H9 (cell line): ENCODE measurements at regions not wholly inside any gene's neighbourhood (a gene's known extent, or its start where the extent isn't known, plus 50 kb on each side); places are given as distances from the start of the nearest gene placed in this dataset.

ENCODE experiments used
- DNase-seq: peaks from one replicate; pipeline ENCODE4 v3.0.0-alpha.2; 2017
- H2AFZ ChIP-seq: one replicate; pipeline ENCODE4 v1.6.1; 2013; ENCODE audit warnings: mild to moderate bottlenecking, low read length, control low read depth, moderate library complexity
- H2AK5ac ChIP-seq: 2 replicates; pipeline ENCODE4 v1.6.1; 2013; ENCODE audit warnings: low read length, control low read depth, mixed read lengths; ENCODE audit not compliant: insufficient read length
- H2BK120ac ChIP-seq: one replicate; pipeline ENCODE4 v1.6.1; 2013; ENCODE audit warnings: low read depth, mild to moderate bottlenecking, low read length, control low read depth, inconsistent platforms; ENCODE audit not compliant: poor library complexity, severe bottlenecking
- H2BK12ac ChIP-seq: 2 replicates; pipeline ENCODE4 v1.6.1; 2013; ENCODE audit warnings: low read length, control low read depth, mixed read lengths, low read depth; ENCODE audit not compliant: insufficient read length
- H2BK15ac ChIP-seq: 2 replicates; pipeline ENCODE4 v1.6.1; 2013; ENCODE audit warnings: low read depth, low read length, control low read depth
- H2BK20ac ChIP-seq: one replicate; pipeline ENCODE4 v1.6.1; 2013; ENCODE audit warnings: low read depth, mild to moderate bottlenecking, low read length, control low read depth, inconsistent platforms; ENCODE audit not compliant: poor library complexity, severe bottlenecking
- H2BK5ac ChIP-seq: 2 replicates; pipeline ENCODE4 v1.6.1; 2013; ENCODE audit warnings: low read length, control low read depth, mixed read lengths; ENCODE audit not compliant: insufficient read length
- H3K14ac ChIP-seq: 2 replicates; pipeline ENCODE4 v1.6.1; 2013; ENCODE audit warnings: low read length, control low read depth; ENCODE audit not compliant: insufficient read depth
- H3K18ac ChIP-seq: 2 replicates; pipeline ENCODE4 v1.6.1; 2013; ENCODE audit warnings: low read depth, mild to moderate bottlenecking, mixed read lengths, low read length, control low read depth; ENCODE audit not compliant: insufficient read length
- H3K23ac ChIP-seq: 2 replicates; pipeline ENCODE4 v1.6.1; 2013; ENCODE audit warnings: low read length, control low read depth, mixed read lengths, low read depth; ENCODE audit not compliant: insufficient read length
- H3K23me2 ChIP-seq: 2 replicates; pipeline ENCODE4 v1.6.1; 2013; ENCODE audit warnings: low read depth, mild to moderate bottlenecking, mixed read lengths, low read length, control low read depth; ENCODE audit not compliant: insufficient read length, poor library complexity, severe bottlenecking
- H3K27ac ChIP-seq: 2 replicates; pipeline ENCODE4 v1.5.1; 2013; ENCODE audit warnings: low read length, control low read depth, mixed read lengths, low read depth; ENCODE audit not compliant: insufficient read length
- H3K27me3 ChIP-seq: 2 replicates; pipeline ENCODE4 v1.6.1; 2013; ENCODE audit warnings: low read length, control low read depth, inconsistent platforms; ENCODE audit not compliant: insufficient read depth
- H3K4ac ChIP-seq: 2 replicates; pipeline ENCODE4 v1.6.1; 2013; ENCODE audit warnings: low read depth, mild to moderate bottlenecking, control low read depth, inconsistent platforms, low read length, moderate library complexity
- H3K4me1 ChIP-seq: 2 replicates; pipeline ENCODE4 v1.6.1; 2013; ENCODE audit warnings: low read length, control low read depth, inconsistent platforms; ENCODE audit not compliant: insufficient read depth
- H3K4me2 ChIP-seq: 2 replicates; pipeline ENCODE4 v1.6.1; 2013; ENCODE audit warnings: low read length, control low read depth, mixed read lengths; ENCODE audit not compliant: insufficient read length, insufficient read depth
- H3K56ac ChIP-seq: 2 replicates; pipeline ENCODE4 v1.6.1; 2013; ENCODE audit warnings: low read depth, mild to moderate bottlenecking, mixed read lengths, low read length, control low read depth; ENCODE audit not compliant: insufficient read length
- H3K79me1 ChIP-seq: 2 replicates; pipeline ENCODE4 v1.6.1; 2013; ENCODE audit warnings: low read depth, mild to moderate bottlenecking, moderate library complexity, low read length, control low read depth, inconsistent platforms; ENCODE audit not compliant: insufficient read depth, poor library complexity, severe bottlenecking
- H3K79me2 ChIP-seq: 2 replicates; pipeline ENCODE4 v1.6.1; 2013; ENCODE audit warnings: low read length, control low read depth, inconsistent platforms; ENCODE audit not compliant: insufficient read depth
- H3K9ac ChIP-seq: 2 replicates; pipeline ENCODE4 v1.6.1; 2013; ENCODE audit warnings: low read length, control low read depth, mixed read lengths; ENCODE audit not compliant: insufficient read length; ENCODE audit errors: extremely low read depth
- H3K9me3 ChIP-seq: one replicate; pipeline ENCODE4 v1.6.1; 2013; ENCODE audit warnings: low read depth, low read length, inconsistent platforms; ENCODE audit not compliant: control insufficient read depth
- H3T11ph ChIP-seq: one replicate; pipeline ENCODE4 v1.6.1; 2013; ENCODE audit warnings: mild to moderate bottlenecking, low read length, control low read depth, inconsistent platforms
- H4K20me1 ChIP-seq: one replicate; pipeline ENCODE4 v1.6.1; 2013; ENCODE audit not compliant: control insufficient read depth, insufficient read length, insufficient read depth
- H4K5ac ChIP-seq: 2 replicates; pipeline ENCODE4 v1.6.1; 2013; ENCODE audit warnings: low read depth, mild to moderate bottlenecking, mixed read lengths, low read length, control low read depth; ENCODE audit not compliant: insufficient read length
- H4K8ac ChIP-seq: replicated peaks from 2 replicates; pipeline ENCODE4 v1.6.1; 2013; ENCODE audit warnings: low read length, control low read depth, mixed read lengths, low read depth; ENCODE audit not compliant: insufficient read length
- H4K91ac ChIP-seq: 2 replicates; pipeline ENCODE4 v1.6.1; 2013; ENCODE audit warnings: low read depth, mild to moderate bottlenecking, moderate library complexity, mixed read lengths, low read length, control low read depth; ENCODE audit not compliant: insufficient read length
- H3K27ac Mint-ChIP-seq, 3 experiments: 2 replicates in 2 of 3; 3 replicates in 1 of 3; pipeline ENCODE4 v1.8.0; 2020 to 2021; ENCODE audit warnings: mixed read lengths in 3 of 3, mild to moderate bottlenecking in 1 of 3, moderate library complexity in 1 of 3
- H3K27me3 Mint-ChIP-seq: 2 replicates; pipeline ENCODE4 v1.8.0; 2021; ENCODE audit warnings: low read depth, mild to moderate bottlenecking, moderate library complexity, mixed read lengths
- H3K36me3 Mint-ChIP-seq, 3 experiments: 2 replicates in 2 of 3; 3 replicates in 1 of 3; pipeline ENCODE4 v1.8.0; 2020 to 2021; ENCODE audit warnings: low read depth in 3 of 3, mixed read lengths in 3 of 3; ENCODE audit not compliant: insufficient read depth in 1 of 3
- H3K4me1 Mint-ChIP-seq, 2 experiments: 2 replicates each; pipeline ENCODE4 v1.8.0; 2020; ENCODE audit warnings: mixed read lengths in 2 of 2
- H3K4me3 Mint-ChIP-seq, 2 experiments: 2 replicates in 1 of 2; 3 replicates in 1 of 2; pipeline ENCODE4 v1.8.0; 2020 to 2021; ENCODE audit warnings: mild to moderate bottlenecking in 2 of 2, mixed read lengths in 2 of 2, moderate library complexity in 1 of 2
- H3K9me3 Mint-ChIP-seq, 2 experiments: 2 replicates in 1 of 2; 3 replicates in 1 of 2; pipeline ENCODE4 v1.8.0; 2020; ENCODE audit warnings: mild to moderate bottlenecking in 2 of 2, mixed read lengths in 2 of 2, moderate library complexity in 1 of 2
- CTCF ChIP-seq: fragments of 200-600 bp; sonication (generic); conservative IDR thresholded peaks from 3 replicates; pipeline ENCODE4 v1.8.0; 2021; ENCODE audit warnings: antibody characterized with exemption, mild to moderate bottlenecking

GRCh38 chr5:153403470-153403869 lies 87.0 kb upstream of the GRIA1 start:
- no peaks in the 10 kb centered on the region for H3K79me2 ChIP-seq
- H2BK120ac ChIP-seq, result no peak overlapping the region
- H3K56ac ChIP-seq, result no peak overlapping the region
- no peak overlapping the region for H4K5ac ChIP-seq
- no peaks in the 10 kb centered on the region for H3K23me2 ChIP-seq
- Mint-ChIP-seq H3K27me3 (no peaks in the 10 kb centered on the region), H3K4me3 (no peak overlapping the region), H3K4me1 (peaks cover 9 to 12% of the 10 kb centered on the region in 2 experiments), H3K27ac (no peak overlapping the region), H3K9me3 (no peaks in the 10 kb centered on the region), H3K36me3 (no peaks in the 10 kb centered on the region)
- no peak overlapping the region for H2BK5ac ChIP-seq
- DNase-seq, result no peak
- H2BK15ac ChIP-seq, result no peak overlapping the region
- H4K20me1 ChIP-seq, result no peaks in the 10 kb centered on the region
- H3K79me1 ChIP-seq, result no peaks in the 10 kb centered on the region
- no peaks in the 10 kb centered on the region for H3K27me3 ChIP-seq
- H3K4me1 ChIP-seq, result no peaks in the 10 kb centered on the region
- no peak for TF ChIP-seq CTCF
- H2AFZ ChIP-seq, result no peak overlapping the region
- no peak overlapping the region for H3K18ac ChIP-seq
- H3K14ac ChIP-seq, result no peak overlapping the region
- H3K4me2 ChIP-seq, result no peak overlapping the region
- no peak overlapping the region for H3K23ac ChIP-seq
- no peak overlapping the region for H3K4ac ChIP-seq
- H3K27ac ChIP-seq, result no peak overlapping the region
- H3K9ac ChIP-seq, result no peak overlapping the region
- H2AK5ac ChIP-seq, result no peak overlapping the region
- H4K8ac ChIP-seq, result no peak overlapping the region
- H2BK12ac ChIP-seq, result no peak overlapping the region
- H4K91ac ChIP-seq, result no peak overlapping the region
- no peaks in the 10 kb centered on the region for H3K9me3 ChIP-seq
- no peak overlapping the region for H3T11ph ChIP-seq
- H2BK20ac ChIP-seq, result no peak overlapping the region
